ENCODE measurements at regions not wholly inside any gene's neighbourhood (a gene's known extent, or its start where the extent isn't known, plus 50 kb on each side); places are given as distances from the start of the nearest gene placed in this dataset.

GRCh38 chr13:106986687-106987426 lies 418.9 kb upstream of the ARGLU1 start:
- no peak for DNase-seq

GRCh38 chr13:106986033-106986484 lies 418.1 kb upstream of the ARGLU1 start:
- DNase-seq: no peak

- DNase-seq: no peak
Observed at GRCh38 chr13:106985481-106985880, 417.5 kb upstream of the ARGLU1 start.

- peak in 3 of 51 donors; percentile 4 to 7 (median 5) for DNase-seq
Observed at GRCh38 chr13:106981051-106981450, 413.1 kb upstream of the ARGLU1 start.

- DNase-seq: no peak
Observed at GRCh38 chr13:106967391-106967790, 399.5 kb upstream of the ARGLU1 start.

GRCh38 chr13:106963151-106963550 lies 395.2 kb upstream of the ARGLU1 start:
- DNase-seq: no peak

- DNase-seq: no peak
Observed at GRCh38 chr13:106961651-106962050, 393.7 kb upstream of the ARGLU1 start.

- no peak for DNase-seq
Observed at GRCh38 chr13:106961216-106961615, 393.3 kb upstream of the ARGLU1 start.

- no peak for DNase-seq
Observed at GRCh38 chr13:106958621-106959048, 390.7 kb upstream of the ARGLU1 start.

GRCh38 chr13:106942563-106942962 lies 374.6 kb upstream of the ARGLU1 start:
- DNase-seq: no peak

- no peak for DNase-seq
Observed at GRCh38 chr13:106941779-106942178, 373.8 kb upstream of the ARGLU1 start.

GRCh38 chr13:106927421-106927820 lies 359.5 kb upstream of the ARGLU1 start:
- no peak for DNase-seq

- DNase-seq: no peak
Observed at GRCh38 chr13:106922384-106922783, 354.4 kb upstream of the ARGLU1 start.

- DNase-seq: no peak
Observed at GRCh38 chr13:106919638-106920037, 351.7 kb upstream of the ARGLU1 start.

GRCh38 chr13:106919133-106919532 lies 351.2 kb upstream of the ARGLU1 start:
- DNase-seq: no peak

- peak in 1 of 51 donors; percentile 17 for DNase-seq
Observed at GRCh38 chr13:106918557-106918860, 350.6 kb upstream of the ARGLU1 start.

GRCh38 chr13:106917673-106918556 lies 350.0 kb upstream of the ARGLU1 start:
- DNase-seq: peak in 50 of 51 donors; percentile 21 to 88 (median 70)

- peak in 4 of 51 donors; percentile 3 to 47 (median 32) for DNase-seq
Observed at GRCh38 chr13:106917024-106917571, 349.2 kb upstream of the ARGLU1 start.

GRCh38 chr13:106916329-106916976 lies 348.5 kb upstream of the ARGLU1 start:
- DNase-seq: peak in 1 of 51 donors; percentile 4

- DNase-seq: no peak
Observed at GRCh38 chr13:106915146-106915545, 347.2 kb upstream of the ARGLU1 start.

- no peak for DNase-seq
Observed at GRCh38 chr13:106911627-106912026, 343.7 kb upstream of the ARGLU1 start.

- DNase-seq: no peak
Observed at GRCh38 chr13:106911020-106911419, 343.1 kb upstream of the ARGLU1 start.

Data from hypothalamus (tissue), 51 donors.